ENCODE measurements at regions not wholly inside any gene's neighbourhood (a gene's known extent, or its start where the extent isn't known, plus 50 kb on each side); places are given as distances from the start of the nearest gene placed in this dataset.

DNA sequence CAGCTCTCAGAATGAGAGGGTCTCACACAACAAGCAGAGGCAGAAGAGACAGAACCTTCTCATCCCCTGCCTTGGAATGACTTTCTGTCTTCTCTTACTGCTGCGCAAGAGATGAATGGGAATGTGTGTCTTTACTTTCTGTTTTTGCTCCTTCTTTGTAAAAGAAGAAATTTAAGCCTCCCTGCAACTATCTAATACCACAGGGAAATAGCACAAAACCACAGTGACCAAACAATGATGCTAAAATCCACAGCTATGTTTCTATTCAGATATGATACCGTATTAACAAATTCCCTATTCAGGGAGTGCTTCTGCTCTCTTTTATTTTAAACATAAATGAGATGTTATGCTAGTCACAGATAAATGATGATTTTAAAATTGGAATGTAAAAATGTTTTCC is 173.8 kb upstream of the RAI2 start:
- BruUV-seq (replicated peaks), result no TSS peak
- ATAC-seq (ENCODE audit: low read depth), result no peak
- POLR2A ChIA-PET (ENCODE audit: unreplicated experiment), result no interaction called here
- CTCF ChIA-PET, result no interaction called here
- TF ChIP-seq SMC3 (IDR thresholded peaks at IDR 0.05; ENCODE audit: low read depth, low read length) (no peak), BHLHE40 (IDR thresholded peaks at IDR 0.05; ENCODE audit: low read depth, low read length) (no peak), MAZ (IDR thresholded peaks at IDR 0.05; ENCODE audit: borderline replicate concordance, low read depth, low read length) (no peak), CHD1 (IDR thresholded peaks at IDR 0.05; ENCODE audit: low read depth, low read length) (no peak), RFX5 (IDR thresholded peaks at IDR 0.05; ENCODE audit: low read depth, low read length) (no peak), MXI1 (IDR thresholded peaks at IDR 0.05; ENCODE audit: borderline replicate concordance, low read depth, low read length) (no peak), MAFK (IDR thresholded peaks at IDR 0.05; ENCODE audit: low read depth, low read length) (no peak), NFE2L2 (IDR thresholded peaks at IDR 0.05; ENCODE audit: low read depth, low read length) (no peak), RCOR1 (IDR thresholded peaks at IDR 0.05; ENCODE audit: insufficient replicate concordance, low read length) (no peak)
- TF ChIP-seq, protein P1, sequence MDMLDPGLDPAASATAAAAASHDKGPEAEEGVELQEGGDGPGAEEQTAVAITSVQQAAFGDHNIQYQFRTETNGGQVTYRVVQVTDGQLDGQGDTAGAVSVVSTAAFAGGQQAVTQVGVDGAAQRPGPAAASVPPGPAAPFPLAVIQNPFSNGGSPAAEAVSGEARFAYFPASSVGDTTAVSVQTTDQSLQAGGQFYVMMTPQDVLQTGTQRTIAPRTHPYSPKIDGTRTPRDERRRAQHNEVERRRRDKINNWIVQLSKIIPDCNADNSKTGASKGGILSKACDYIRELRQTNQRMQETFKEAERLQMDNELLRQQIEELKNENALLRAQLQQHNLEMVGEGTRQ (IDR thresholded peaks at IDR 0.05; ENCODE audit: low read depth, low read length), result no peak
- TF ChIP-seq, protein P2, sequence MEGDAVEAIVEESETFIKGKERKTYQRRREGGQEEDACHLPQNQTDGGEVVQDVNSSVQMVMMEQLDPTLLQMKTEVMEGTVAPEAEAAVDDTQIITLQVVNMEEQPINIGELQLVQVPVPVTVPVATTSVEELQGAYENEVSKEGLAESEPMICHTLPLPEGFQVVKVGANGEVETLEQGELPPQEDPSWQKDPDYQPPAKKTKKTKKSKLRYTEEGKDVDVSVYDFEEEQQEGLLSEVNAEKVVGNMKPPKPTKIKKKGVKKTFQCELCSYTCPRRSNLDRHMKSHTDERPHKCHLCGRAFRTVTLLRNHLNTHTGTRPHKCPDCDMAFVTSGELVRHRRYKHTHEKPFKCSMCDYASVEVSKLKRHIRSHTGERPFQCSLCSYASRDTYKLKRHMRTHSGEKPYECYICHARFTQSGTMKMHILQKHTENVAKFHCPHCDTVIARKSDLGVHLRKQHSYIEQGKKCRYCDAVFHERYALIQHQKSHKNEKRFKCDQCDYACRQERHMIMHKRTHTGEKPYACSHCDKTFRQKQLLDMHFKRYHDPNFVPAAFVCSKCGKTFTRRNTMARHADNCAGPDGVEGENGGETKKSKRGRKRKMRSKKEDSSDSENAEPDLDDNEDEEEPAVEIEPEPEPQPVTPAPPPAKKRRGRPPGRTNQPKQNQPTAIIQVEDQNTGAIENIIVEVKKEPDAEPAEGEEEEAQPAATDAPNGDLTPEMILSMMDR (conservative IDR thresholded peaks at IDR 0.05; ENCODE audit: low read depth, low read length), result no peak
- TF ChIP-seq, protein P3, sequence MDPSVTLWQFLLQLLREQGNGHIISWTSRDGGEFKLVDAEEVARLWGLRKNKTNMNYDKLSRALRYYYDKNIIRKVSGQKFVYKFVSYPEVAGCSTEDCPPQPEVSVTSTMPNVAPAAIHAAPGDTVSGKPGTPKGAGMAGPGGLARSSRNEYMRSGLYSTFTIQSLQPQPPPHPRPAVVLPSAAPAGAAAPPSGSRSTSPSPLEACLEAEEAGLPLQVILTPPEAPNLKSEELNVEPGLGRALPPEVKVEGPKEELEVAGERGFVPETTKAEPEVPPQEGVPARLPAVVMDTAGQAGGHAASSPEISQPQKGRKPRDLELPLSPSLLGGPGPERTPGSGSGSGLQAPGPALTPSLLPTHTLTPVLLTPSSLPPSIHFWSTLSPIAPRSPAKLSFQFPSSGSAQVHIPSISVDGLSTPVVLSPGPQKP (IDR thresholded peaks at IDR 0.05; ENCODE audit: borderline replicate concordance, low read depth, low read length), result no peak
- intact Hi-C loops (cut with micrococcal nuclease), result no loop called here
- Histone ChIP-seq H3K27ac (ENCODE audit: insufficient read depth, low read length) (no peak overlapping the region), H2BK5ac (ENCODE audit: low read depth, low read length, poor library complexity, severe bottlenecking) (no peak overlapping the region), H2BK120ac (ENCODE audit: low read depth, low read length) (no peak overlapping the region), H3K56ac (ENCODE audit: extremely low read depth, insufficient read depth, low read length) (no peak overlapping the region), H4K20me1 (ENCODE audit: insufficient read depth, low read length) (no peaks in the 10 kb centered on the region), H3K14ac (replicated peaks; ENCODE audit: low read depth, low read length) (no peak overlapping the region), H2AK9ac (replicated peaks; ENCODE audit: low read depth, low read length, poor library complexity) (no peak overlapping the region), H3K4ac (ENCODE audit: low read depth, low read length) (no peak overlapping the region), H4K5ac (ENCODE audit: low read depth, low read length) (no peak overlapping the region), H3K4me2 (ENCODE audit: low read depth, low read length) (no peak overlapping the region), H4K8ac (ENCODE audit: low read depth in 2 of 2, low read length in 2 of 2) (no peak overlapping the region), H2AK5ac (ENCODE audit: low read depth, low read length) (no peak overlapping the region), H2BK15ac (ENCODE audit: low read depth, low read length) (no peak overlapping the region), H3K27me3 (ENCODE audit: control insufficient read depth, insufficient read depth, low read length) (no peaks in the 10 kb centered on the region; the same call in 1 of the 2 replicates), H3K23ac (ENCODE audit: low read depth, low read length) (no peak overlapping the region), H3K36me3 (ENCODE audit: control insufficient read depth, insufficient read depth, low read length) (no peaks in the 10 kb centered on the region), H4K91ac (ENCODE audit: insufficient read depth, low read depth, low read length) (no peak overlapping the region), H3K9me3 (ENCODE audit: control insufficient read depth, insufficient read depth, low read length) (no peaks in the 10 kb centered on the region), H2AFZ (replicated peaks; ENCODE audit: low read length, poor library complexity) (no peak overlapping the region), H3K18ac (ENCODE audit: low read depth, low read length) (no peak overlapping the region), H2BK20ac (ENCODE audit: low read depth, low read length) (no peak overlapping the region), H3K4me1 (ENCODE audit: control insufficient read depth, insufficient read depth, low read length) (no peaks in the 10 kb centered on the region), H3K79me1 (ENCODE audit: low read depth in 1 of 2, low read length in 2 of 2) (no peaks in the 10 kb centered on the region), H3K9ac (ENCODE audit: low read depth, low read length) (no peak overlapping the region), H3K4me3 (ENCODE audit: insufficient read depth, low read depth, low read length) (no peak overlapping the region), H3K9me1 (ENCODE audit: insufficient read depth, low read length) (no peaks in the 10 kb centered on the region)
- dilution Hi-C loops (cut with HindIII; ENCODE audit: low sequenced_read_pairs, unreplicated experiment), result no loop called here
- WGBS, 2 experiments (ENCODE audit: extremely low coverage in 2 of 2, insufficient read length in 1 of 2), result no CpG with 5 or more reads among the region's 2 CpGs
- in situ Hi-C loops (cut with MboI; ENCODE audit: low sequenced_read_pairs), result no loop called here
- no peak for DNase-seq

Data from IMR-90 (cell line).